ENCODE measurements at regions not wholly inside any gene's neighbourhood (a gene's known extent, or its start where the extent isn't known, plus 50 kb on each side); places are given as distances from the start of the nearest gene placed in this dataset.
"Not testable (repeated sequence)": the region's sequence is repeated elsewhere in the genome, so short reads cannot be mapped to it uniquely, and the experiment has no call there.

- no peak for DNase-seq
Measured at GRCh38 chr9:110025551-110026170, 182.3 kb downstream of the C9orf152 start.

- DNase-seq = peak; percentile 46
Measured at GRCh38 chr9:110027671-110028081, 180.3 kb downstream of the C9orf152 start.

GRCh38 chr9:110028271-110028670 lies 179.7 kb downstream of the C9orf152 start:
- no peak for DNase-seq

GRCh38 chr9:110028676-110029075 lies 179.3 kb downstream of the C9orf152 start:
- no peak for DNase-seq

- DNase-seq = no peak
Measured at GRCh38 chr9:110029429-110029955, 178.5 kb downstream of the C9orf152 start.

GRCh38 chr9:110029956-110030480 lies 177.9 kb downstream of the C9orf152 start:
- DNase-seq = no peak

- no peak for DNase-seq
Measured at GRCh38 chr9:110030632-110031031, 177.3 kb downstream of the C9orf152 start.

GRCh38 chr9:110031511-110032173 lies 176.3 kb downstream of the C9orf152 start:
- no peak for DNase-seq

GRCh38 chr9:110032532-110032931 lies 175.4 kb downstream of the C9orf152 start:
- DNase-seq = not testable (repeated sequence)

- no peak for DNase-seq
Measured at GRCh38 chr9:110033869-110034268, 174.1 kb downstream of the C9orf152 start.

- DNase-seq = no peak
Measured at GRCh38 chr9:110036286-110036685, 171.7 kb downstream of the C9orf152 start.

- DNase-seq = no peak
Measured at GRCh38 chr9:110040788-110041187, 167.2 kb downstream of the C9orf152 start.

GRCh38 chr9:110041452-110041851 lies 166.5 kb downstream of the C9orf152 start:
- no peak for DNase-seq

GRCh38 chr9:110047232-110047954 lies 160.6 kb downstream of the C9orf152 start:
- no peak for DNase-seq

- no peak for DNase-seq
Measured at GRCh38 chr9:110047955-110048402, 160.0 kb downstream of the C9orf152 start.

GRCh38 chr9:110048403-110048975 lies 159.5 kb downstream of the C9orf152 start:
- DNase-seq = peak; percentile 76

- no peak for DNase-seq
Measured at GRCh38 chr9:110048976-110049698, 158.8 kb downstream of the C9orf152 start.

- no peak for DNase-seq
Measured at GRCh38 chr9:110049699-110050450, 158.1 kb downstream of the C9orf152 start.

- no peak for DNase-seq
Measured at GRCh38 chr9:110050925-110051355, 157.0 kb downstream of the C9orf152 start.

GRCh38 chr9:110056062-110056461 lies 151.9 kb downstream of the C9orf152 start:
- DNase-seq = no peak
